Large intestine (tissue), 3 donors: ENCODE measurements at regions not wholly inside any gene's neighbourhood (a gene's known extent, or its start where the extent isn't known, plus 50 kb on each side); places are given as distances from the start of the nearest gene placed in this dataset.

Source experiments
- DNase-seq, 2 donors: peaks; one replicate each; pipeline versions ENCODE4 v3.0.0 to v3.0.0-alpha.2; 2013
- H3K27ac ChIP-seq: one replicate; pipeline ENCODE4 v1.5.1; 2013; ENCODE audit warnings: low read length
- H3K27me3 ChIP-seq: 2 replicates; pipeline ENCODE4 v1.6.1; 2013; ENCODE audit warnings: low read length; ENCODE audit not compliant: control insufficient read depth, insufficient read depth
- H3K36me3 ChIP-seq: 2 replicates; pipeline ENCODE4 v1.6.1; 2013; ENCODE audit warnings: low read length; ENCODE audit not compliant: control insufficient read depth, insufficient read depth
- H3K4me1 ChIP-seq: one replicate; pipeline ENCODE4 v1.6.1; 2013; ENCODE audit warnings: low read length; ENCODE audit not compliant: control insufficient read depth, insufficient read depth
- H3K4me3 ChIP-seq: one replicate; pipeline ENCODE4 v1.5.1; 2013; ENCODE audit warnings: low read length
- H3K9me3 ChIP-seq: one replicate; pipeline ENCODE4 v1.6.1; 2013; ENCODE audit warnings: mild to moderate bottlenecking, low read depth, low read length, moderate library complexity; ENCODE audit not compliant: control insufficient read depth
- WGBS: methylation state at CpG from one replicate; pipeline ENCODE4 v1.1.5; 2013; ENCODE audit warnings: low lambda C conversion rate; ENCODE audit not compliant: insufficient coverage; 5-methylcytosine and 5-hydroxymethylcytosine counted together

DNA sequence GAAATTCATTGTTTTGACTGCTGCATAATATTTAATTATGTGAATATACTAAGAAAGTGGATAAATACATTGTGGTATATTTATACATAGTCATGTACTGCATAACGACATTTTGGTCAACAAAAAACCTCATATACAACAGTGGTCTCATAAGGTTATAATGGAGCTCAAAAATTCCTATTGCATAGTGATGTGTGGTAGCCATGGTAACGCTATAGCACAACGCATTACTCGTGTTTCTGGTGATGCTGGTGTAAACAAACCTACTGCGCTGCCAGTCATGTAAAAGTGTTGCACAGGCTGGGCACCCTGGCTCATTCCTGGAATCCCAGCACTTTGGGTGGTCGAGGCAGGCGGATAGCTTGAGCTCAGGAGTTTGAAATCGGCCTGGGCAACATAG is 52.6 kb upstream of the NHLH2 start:
- DNase-seq, result no peak
- no peaks in the 10 kb centered on the region for H3K9me3 ChIP-seq
- H3K4me3 ChIP-seq, result no peak overlapping the region
- no peak overlapping the region for H3K27ac ChIP-seq
- WGBS, result no CpG with 5 or more reads among the region's 8 CpGs
- peaks cover 3% of the 10 kb centered on the region for H3K4me1 ChIP-seq
- no peaks in the 10 kb centered on the region for H3K36me3 ChIP-seq
- no peaks in the 10 kb centered on the region for H3K27me3 ChIP-seq

DNA sequence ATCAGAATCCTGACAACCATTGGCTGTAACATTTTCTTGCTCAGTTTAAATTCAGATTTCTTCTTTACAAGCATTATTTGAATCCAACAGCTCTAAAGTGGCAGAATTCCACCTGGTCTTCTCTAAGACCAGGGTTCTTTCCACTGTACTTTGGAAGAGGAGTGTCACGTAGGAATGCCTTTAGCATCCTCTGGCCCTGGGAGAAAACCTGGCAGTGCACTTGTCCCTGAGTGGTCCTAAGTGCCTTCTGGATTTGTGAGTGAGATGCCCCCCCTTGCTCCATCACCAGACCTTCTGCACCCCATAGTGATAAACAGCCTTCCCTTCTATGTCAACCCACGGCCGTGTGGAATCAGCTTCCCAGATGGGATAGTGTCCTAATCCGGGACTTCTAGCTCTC is 57.1 kb upstream of the NHLH2 start:
- no CpG with 5 or more reads among the region's 4 CpGs for WGBS
- Histone ChIP-seq H3K27ac (no peak overlapping the region), H3K4me3 (no peak overlapping the region), H3K4me1 (no peaks in the 10 kb centered on the region), H3K36me3 (no peaks in the 10 kb centered on the region), H3K9me3 (no peaks in the 10 kb centered on the region), H3K27me3 (no peaks in the 10 kb centered on the region)
- DNase-seq, result no peak

DNA sequence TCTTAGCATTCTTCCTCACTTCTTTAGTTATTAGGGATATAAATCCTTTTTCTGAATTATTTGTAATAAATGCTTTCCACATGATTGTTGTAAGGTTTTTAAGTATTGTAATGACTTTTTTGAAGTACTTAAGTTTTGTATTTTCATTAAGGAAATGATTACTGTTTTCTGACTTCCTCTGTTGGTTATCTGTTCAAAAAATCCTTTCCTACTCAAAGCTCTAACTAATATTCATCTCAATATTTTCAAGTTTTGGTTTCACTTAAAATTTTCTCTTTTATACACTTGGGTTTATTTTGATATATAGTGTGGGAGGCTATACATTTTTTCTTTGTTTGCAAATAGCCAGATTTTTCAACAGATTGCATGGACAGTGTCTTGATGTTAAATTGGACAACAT is 59.9 kb upstream of the NHLH2 start:
- Histone ChIP-seq H3K27ac (no peak overlapping the region), H3K36me3 (no peaks in the 10 kb centered on the region), H3K27me3 (peaks cover 2% of the 10 kb centered on the region), H3K9me3 (no peaks in the 10 kb centered on the region), H3K4me1 (no peaks in the 10 kb centered on the region), H3K4me3 (no peak overlapping the region)
- no peak for DNase-seq

DNA sequence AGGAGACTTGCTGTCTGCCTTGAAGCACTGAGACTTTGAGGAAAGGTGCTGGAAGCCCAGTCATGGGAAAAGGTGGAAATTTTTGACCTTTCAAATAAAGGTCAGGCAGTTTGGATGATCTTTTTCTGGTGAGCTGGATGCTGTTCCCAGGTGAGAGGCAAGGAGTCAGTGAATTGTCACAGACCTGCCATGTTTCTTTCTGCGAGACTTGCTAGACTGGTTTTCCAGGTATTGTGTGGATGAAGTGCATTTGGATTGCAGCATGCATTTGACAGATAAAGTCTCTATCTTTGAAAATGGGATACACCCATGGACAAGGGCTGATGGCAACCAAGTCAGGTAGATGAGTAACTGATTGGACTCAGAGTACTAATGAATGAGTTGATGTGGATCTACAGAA is 65.7 kb upstream of the NHLH2 start:
- no peak overlapping the region for H3K4me3 ChIP-seq
- peaks cover 4% of the 10 kb centered on the region for H3K27me3 ChIP-seq
- H3K9me3 ChIP-seq, result no peaks in the 10 kb centered on the region
- peak in 1 of 2 donors; percentile 4 for DNase-seq
- H3K27ac ChIP-seq, result no peak overlapping the region
- no CpG with 5 or more reads among the region's 1 CpG for WGBS
- no peaks in the 10 kb centered on the region for H3K4me1 ChIP-seq
- H3K36me3 ChIP-seq, result no peaks in the 10 kb centered on the region

DNA sequence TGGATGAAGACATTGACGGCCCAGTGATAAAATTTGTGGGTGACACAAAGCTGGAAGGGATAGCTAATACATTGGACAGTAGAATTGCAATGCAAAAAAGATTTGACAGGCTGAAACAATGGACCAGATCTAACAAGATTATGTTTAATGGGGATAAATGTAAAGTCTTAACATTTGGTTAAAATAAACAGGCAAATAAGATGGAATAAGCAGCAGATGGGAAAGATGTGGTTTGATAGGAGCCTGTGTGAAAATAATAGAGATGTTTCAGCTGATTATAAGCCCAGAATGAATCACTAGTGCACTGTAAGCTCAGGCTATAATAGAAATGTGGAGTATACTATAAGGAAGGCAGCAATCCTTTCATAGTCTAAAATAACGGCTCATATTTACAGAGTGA is 66.2 kb upstream of the NHLH2 start:
- no peak overlapping the region for H3K27ac ChIP-seq
- 86% methylated on average over 1 of the region's 2 CpGs for WGBS
- H3K27me3 ChIP-seq, result peaks cover 4% of the 10 kb centered on the region
- no peak overlapping the region for H3K4me3 ChIP-seq
- H3K9me3 ChIP-seq, result no peaks in the 10 kb centered on the region
- no peaks in the 10 kb centered on the region for H3K36me3 ChIP-seq
- no peaks in the 10 kb centered on the region for H3K4me1 ChIP-seq
- DNase-seq, result no peak

DNA sequence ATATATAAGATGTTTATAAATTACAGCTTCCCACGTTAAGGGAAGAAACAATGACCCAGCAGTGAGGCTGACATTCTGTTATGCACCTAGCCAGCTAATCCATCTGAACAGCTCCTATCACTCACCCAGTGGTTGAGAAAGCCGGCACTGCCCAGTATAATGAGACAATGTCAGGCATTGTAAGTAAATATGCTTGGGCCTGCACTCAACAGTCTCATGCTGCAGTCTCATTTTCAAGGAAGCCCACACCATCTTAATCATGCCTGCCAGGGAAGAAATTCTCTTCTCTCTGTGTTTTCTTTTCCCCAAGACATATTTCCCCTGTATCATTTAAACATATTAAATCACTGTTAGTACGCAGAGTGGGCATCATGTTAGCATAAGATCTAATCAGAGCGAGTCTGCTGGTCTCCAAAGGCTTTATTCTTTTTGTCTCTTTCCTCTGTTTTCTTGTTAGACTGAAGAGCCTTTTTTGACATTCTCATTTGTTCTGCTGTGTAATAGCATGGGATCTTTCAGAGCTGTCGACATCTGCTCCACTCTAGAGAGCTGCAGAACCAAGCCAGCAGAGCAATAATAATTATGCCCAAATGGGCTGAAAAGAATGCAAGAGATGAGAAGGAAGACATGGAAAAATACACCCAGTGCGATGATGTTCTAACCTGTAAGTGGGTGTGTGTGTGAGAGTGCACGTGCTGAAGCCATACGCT is 67.6 kb upstream of the SLC22A15 start:
- Histone ChIP-seq H3K27ac (no peak overlapping the region), H3K36me3 (no peaks in the 10 kb centered on the region), H3K27me3 (peaks cover 4% of the 10 kb centered on the region), H3K4me1 (no peaks in the 10 kb centered on the region), H3K4me3 (no peak overlapping the region), H3K9me3 (no peaks in the 10 kb centered on the region)
- WGBS, result 76% methylated on average over 3 of the region's 8 CpGs
- DNase-seq, result no peak

DNA sequence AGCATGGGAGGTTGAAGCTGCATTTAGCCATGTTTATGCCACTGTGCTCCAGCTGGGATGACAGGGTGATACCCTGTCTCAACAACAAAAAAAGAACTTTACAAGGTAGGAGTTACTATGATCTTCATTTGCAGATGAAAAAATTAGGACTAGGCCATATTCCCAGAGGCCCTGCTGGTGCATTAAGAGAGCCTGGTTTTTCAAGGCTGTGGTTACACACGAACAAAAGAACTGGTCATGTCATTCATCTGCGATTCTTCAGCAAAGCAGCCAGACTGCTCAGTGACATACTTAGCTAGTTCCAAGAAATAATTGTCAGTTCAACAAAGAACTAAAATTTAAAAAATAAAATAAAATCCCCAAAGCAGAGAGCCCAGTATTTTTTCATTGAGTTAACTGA is 66.1 kb upstream of the SLC22A15 start:
- no peak for DNase-seq

DNA sequence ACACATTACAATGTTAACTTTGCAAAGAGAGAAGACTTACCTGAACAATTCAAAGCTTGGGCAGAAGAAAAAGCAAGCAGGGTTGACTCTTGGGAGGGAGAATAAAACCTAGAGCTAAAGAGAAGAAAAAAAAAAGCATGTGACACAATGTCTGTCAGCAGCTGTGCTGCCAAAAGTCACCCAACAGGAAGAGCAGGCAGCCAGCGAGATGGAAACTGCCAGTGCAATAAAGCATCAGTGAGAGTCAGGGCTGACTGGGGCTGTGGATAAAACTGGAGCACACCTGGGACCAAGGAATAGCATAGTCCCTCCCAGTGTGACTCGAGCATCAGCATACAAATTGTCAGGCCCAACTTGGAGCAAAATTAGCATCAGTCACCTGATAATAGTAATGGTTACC is 65.0 kb upstream of the SLC22A15 start:
- no CpG with 5 or more reads among the region's 2 CpGs for WGBS
- no peak overlapping the region for H3K4me3 ChIP-seq
- no peaks in the 10 kb centered on the region for H3K4me1 ChIP-seq
- peak in 1 of 2 donors; percentile 38 for DNase-seq
- peaks cover 5% of the 10 kb centered on the region for H3K27me3 ChIP-seq
- no peaks in the 10 kb centered on the region for H3K9me3 ChIP-seq
- no peak overlapping the region for H3K27ac ChIP-seq
- no peaks in the 10 kb centered on the region for H3K36me3 ChIP-seq

More for the DNA sequence above, 66.1 kb upstream of the SLC22A15 start:
- H3K27ac ChIP-seq, result no peak overlapping the region
- H3K4me1 ChIP-seq, result no peaks in the 10 kb centered on the region
- WGBS, result no CpG with 5 or more reads among the region's 2 CpGs
- H3K27me3 ChIP-seq, result peaks cover 7% of the 10 kb centered on the region
- no peaks in the 10 kb centered on the region for H3K9me3 ChIP-seq
- no peaks in the 10 kb centered on the region for H3K36me3 ChIP-seq
- no peak overlapping the region for H3K4me3 ChIP-seq

DNA sequence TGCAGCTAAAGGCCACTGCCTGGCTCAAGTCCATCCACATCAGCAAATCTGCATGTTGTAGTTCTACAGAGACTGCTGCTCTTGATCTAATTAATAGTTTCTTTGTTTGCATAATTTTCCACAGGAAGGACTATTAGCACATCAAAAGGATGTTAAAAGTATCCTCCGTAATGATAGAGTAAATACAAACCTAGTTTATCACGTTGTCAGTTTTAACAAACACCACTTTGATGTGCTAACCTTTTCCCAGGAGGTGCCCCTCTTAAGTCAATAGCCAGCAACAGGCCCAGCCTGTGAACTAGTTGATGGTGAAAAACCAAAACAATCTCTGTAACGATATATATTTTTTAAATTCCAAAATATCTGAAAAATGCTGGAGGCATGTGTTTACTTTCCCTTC is 64.2 kb upstream of the SLC22A15 start:
- H3K4me3 ChIP-seq, result no peak overlapping the region
- WGBS, result 27% methylated on average over 2 of the region's 3 CpGs
- H3K4me1 ChIP-seq, result no peaks in the 10 kb centered on the region
- no peak for DNase-seq
- no peaks in the 10 kb centered on the region for H3K9me3 ChIP-seq
- no peaks in the 10 kb centered on the region for H3K36me3 ChIP-seq
- H3K27ac ChIP-seq, result no peak overlapping the region
- peaks cover 5% of the 10 kb centered on the region for H3K27me3 ChIP-seq

DNA sequence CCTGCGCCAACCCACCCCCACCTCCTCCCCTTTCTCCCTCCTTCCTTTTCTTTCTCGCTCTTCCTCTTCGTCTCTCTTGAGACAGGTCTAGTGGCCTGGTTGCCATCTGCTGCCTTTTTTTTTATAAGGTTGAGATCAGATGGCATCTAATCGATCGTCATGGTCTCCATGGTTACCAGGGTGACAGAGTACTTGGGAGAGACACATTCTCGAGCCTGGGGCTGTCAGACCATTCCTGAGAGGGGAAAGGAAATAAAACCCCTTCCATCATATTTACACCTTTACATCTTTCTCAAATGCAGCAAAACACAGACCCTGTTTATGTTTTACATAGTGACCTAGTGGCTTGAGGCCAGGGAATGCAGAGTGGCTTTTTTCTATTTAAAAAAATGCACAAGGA is 53.5 kb upstream of the SLC22A15 start:
- H3K9me3 ChIP-seq, result no peaks in the 10 kb centered on the region
- H3K27ac ChIP-seq, result no peak overlapping the region
- no peaks in the 10 kb centered on the region for H3K4me1 ChIP-seq
- 72% methylated on average over 3 of the region's 6 CpGs for WGBS
- no peak for DNase-seq
- H3K4me3 ChIP-seq, result no peak overlapping the region
- H3K36me3 ChIP-seq, result no peaks in the 10 kb centered on the region
- peaks cover 14% of the 10 kb centered on the region for H3K27me3 ChIP-seq

DNA sequence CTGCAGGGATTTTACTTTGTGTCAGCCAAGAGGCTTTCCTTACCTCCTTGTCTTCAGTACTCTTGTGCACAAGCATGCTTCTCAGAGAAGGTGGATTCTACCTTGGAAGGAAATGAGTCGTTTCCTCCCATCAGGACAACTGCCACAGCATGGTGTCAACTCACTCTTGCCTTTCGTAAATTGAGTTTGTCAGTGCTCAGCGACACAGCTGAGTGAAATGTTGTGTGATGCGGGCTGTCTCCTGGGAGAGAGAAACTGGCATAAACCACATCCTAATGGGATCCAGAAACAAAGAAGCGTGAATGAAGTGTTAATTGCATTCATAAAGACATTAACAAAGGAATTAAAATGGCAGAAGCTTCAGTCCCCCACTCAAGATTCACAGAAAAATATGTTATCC is 51.5 kb upstream of the SLC22A15 start:
- no peak for DNase-seq
- WGBS, result 86% methylated on average over 1 of the region's 5 CpGs
- Histone ChIP-seq H3K4me3 (no peak overlapping the region), H3K36me3 (no peaks in the 10 kb centered on the region), H3K4me1 (no peaks in the 10 kb centered on the region), H3K27me3 (peaks cover 12% of the 10 kb centered on the region), H3K27ac (no peak overlapping the region), H3K9me3 (no peaks in the 10 kb centered on the region)
